T-cell (primary cell): ENCODE measurements at regions not wholly inside any gene's neighbourhood (a gene's known extent, or its start where the extent isn't known, plus 50 kb on each side); places are given as distances from the start of the nearest gene placed in this dataset.

Experiments used
- ATAC-seq, 4 experiments: fragments of 200-7000 bp in 3 of 4; fragments of 150-1000 bp in 1 of 4; cut with Tn5 transposase; replicated peaks in 1 of 4; 1 replicate in 3 of 4; 2 replicates in 1 of 4; pipeline ENCODE4 v1.10.0; 2021; ENCODE audit warnings: moderate library complexity in 3 of 4, mild to moderate bottlenecking in 2 of 4, moderate number of reproducible peaks in 1 of 4
- CTCF ChIA-PET, 2 donors: fragments of 300-600 bp; sonication (Branson Sonifier 250); formaldehyde crosslinking; loops; one replicate each; lab custom pipeline; 2022; ENCODE audit warnings: antibody characterized with exemption in 2 of 2; lab: Charles Lee
- POLR2A ChIA-PET, 2 donors: fragments of 300-600 bp; sonication (Branson Sonifier 250); formaldehyde crosslinking; loops; one replicate each; lab custom pipeline; 2022; ENCODE audit warnings: antibody characterized with exemption in 2 of 2; lab: Charles Lee
- DNase-seq, 35 experiments: peaks; one replicate each; pipeline versions ENCODE4 v3.0.0 to v3.0.0-alpha.2; 2013 to 2023
- H3K27ac ChIP-seq: one replicate; pipeline ENCODE4 v1.5.1; 2013; ENCODE audit warnings: low read length
- H3K27me3 ChIP-seq, 2 experiments: replicated peaks in 1 of 2; 1 replicate in 1 of 2; 2 replicates in 1 of 2; pipeline versions ENCODE4 v1.6.1 to v1.7.0; 2013; ENCODE audit warnings: low read length in 1 of 2, mixed read lengths in 1 of 2; ENCODE audit not compliant: control insufficient read depth in 2 of 2, insufficient read depth in 2 of 2; ENCODE audit errors: extremely low read depth in 1 of 2
- H3K36me3 ChIP-seq, 2 donors: 1 replicate in 1 of 2; 2 replicates in 1 of 2; pipeline versions ENCODE4 v1.6.1 to v1.7.0; 2013; ENCODE audit warnings: low read length in 1 of 2; ENCODE audit not compliant: control insufficient read depth in 2 of 2, insufficient read depth in 1 of 2; ENCODE audit errors: extremely low read depth in 1 of 2
- H3K4me1 ChIP-seq, 2 experiments: 1 replicate in 1 of 2; 2 replicates in 1 of 2; pipeline versions ENCODE4 v1.6.1 to v1.7.0; 2013; ENCODE audit warnings: low read length in 2 of 2, mixed read lengths in 1 of 2; ENCODE audit not compliant: insufficient read depth in 2 of 2, control insufficient read depth in 1 of 2; ENCODE audit errors: extremely low read depth in 1 of 2
- H3K4me3 ChIP-seq, 2 donors: 1 replicate in 1 of 2; 2 replicates in 1 of 2; pipeline versions ENCODE4 v1.5.1 to v1.7.0; 2013; ENCODE audit warnings: mild to moderate bottlenecking in 2 of 2, low read length in 1 of 2, moderate library complexity in 1 of 2; ENCODE audit not compliant: control insufficient read depth in 1 of 2; ENCODE audit errors: extremely low read depth in 1 of 2
- H3K9me3 ChIP-seq: 2 replicates; pipeline ENCODE4 v1.7.0; 2013
- H3K27ac Mint-ChIP-seq, 2 donors: one replicate each; pipeline ENCODE4 v1.8.0; 2020 to 2021; ENCODE audit warnings: mild to moderate bottlenecking in 2 of 2, mixed read lengths in 2 of 2
- H3K27me3 Mint-ChIP-seq, 2 donors: one replicate each; pipeline ENCODE4 v1.8.0; 2021 to 2022; ENCODE audit warnings: mixed read lengths in 2 of 2
- H3K36me3 Mint-ChIP-seq: one replicate; pipeline ENCODE4 v1.8.0; 2021; ENCODE audit warnings: mixed read lengths
- H3K4me1 Mint-ChIP-seq, 3 donors: one replicate each; pipeline ENCODE4 v1.8.0; 2020 to 2022; ENCODE audit warnings: mixed read lengths in 3 of 3, mild to moderate bottlenecking in 1 of 3
- H3K4me3 Mint-ChIP-seq, 3 donors: one replicate each; pipeline ENCODE4 v1.8.0; 2020 to 2022; ENCODE audit warnings: mild to moderate bottlenecking in 3 of 3, mixed read lengths in 3 of 3, moderate library complexity in 3 of 3
- H3K9me3 Mint-ChIP-seq, 3 donors: one replicate each; pipeline ENCODE4 v1.8.0; 2020 to 2022; ENCODE audit warnings: mixed read lengths in 3 of 3
- whole genome bisulfite sequencing: methylation state at CpG from one replicate; pipeline ENCODE4 v1.1.5; 2013; ENCODE audit warnings: missing lambda C conversion rate; ENCODE audit not compliant: insufficient coverage; 5-methylcytosine and 5-hydroxymethylcytosine counted together

GRCh38 chr15:62942428-62942827 is 100.1 kb upstream of the TPM1 start:
- CTCF ChIA-PET, result interaction anchor here in 1 of 2 donors (0.6 kb wide), 1 partner anchor 678 kb away, joined by 4 read pairs; no protein-coding TSS in a partner anchor
- Histone ChIP-seq H3K9me3 (no peaks in the 10 kb centered on the region), H3K4me1 (no peaks in the 10 kb centered on the region), H3K27ac (no peak overlapping the region), H3K27me3 (peaks cover 0 to 20% of the 10 kb centered on the region in 2 experiments), H3K36me3 (no peaks in the 10 kb centered on the region), H3K4me3 (no peak overlapping the region)
- H3K36me3 Mint-ChIP-seq, result no peaks in the 10 kb centered on the region
- H3K27ac Mint-ChIP-seq, result no peak overlapping the region
- 92% methylated on average over 6 of the region's 9 CpGs for WGBS
- no peak overlapping the region for H3K4me3 Mint-ChIP-seq
- H3K4me1 Mint-ChIP-seq, result no peaks in the 10 kb centered on the region
- no peak for DNase-seq
- H3K27me3 Mint-ChIP-seq, result peaks cover 23 to 31% of the 10 kb centered on the region in 2 donors
- no peak for ATAC-seq
- POLR2A ChIA-PET, result no interaction called here
- no peaks in the 10 kb centered on the region for H3K9me3 Mint-ChIP-seq

GRCh38 chr15:62945063-62945462 is 97.5 kb upstream of the TPM1 start:
- H3K27me3 Mint-ChIP-seq, result peaks cover 31 to 41% of the 10 kb centered on the region in 2 donors
- no peaks in the 10 kb centered on the region for H3K36me3 Mint-ChIP-seq

GRCh38 chr15:62945760-62946159 is 96.8 kb upstream of the TPM1 start:
- no peaks in the 10 kb centered on the region for H3K36me3 ChIP-seq
- no peak overlapping the region for H3K27ac Mint-ChIP-seq
- H3K27me3 ChIP-seq, result peaks cover 0 to 34% of the 10 kb centered on the region in 2 experiments
- no peaks in the 10 kb centered on the region for H3K9me3 ChIP-seq
- H3K4me3 Mint-ChIP-seq, result no peak overlapping the region
- no CpG with 5 or more reads among the region's 4 CpGs for WGBS
- H3K9me3 Mint-ChIP-seq, result no peaks in the 10 kb centered on the region
- H3K4me1 Mint-ChIP-seq, result no peaks in the 10 kb centered on the region
- peaks cover 37 to 44% of the 10 kb centered on the region in 2 donors for H3K27me3 Mint-ChIP-seq
- CTCF ChIA-PET, result no interaction called here
- no peak for ATAC-seq
- H3K36me3 Mint-ChIP-seq, result no peaks in the 10 kb centered on the region
- POLR2A ChIA-PET, result no interaction called here
- no peak overlapping the region for H3K27ac ChIP-seq
- DNase-seq, result no peak
- no peak overlapping the region for H3K4me3 ChIP-seq
- no peaks in the 10 kb centered on the region for H3K4me1 ChIP-seq

More at GRCh38 chr15:62945063-62945462, 97.5 kb upstream of the TPM1 start:
- DNase-seq (no peak), ATAC-seq (no peak)
- Mint-ChIP-seq H3K4me1 (no peaks in the 10 kb centered on the region), H3K27ac (no peak overlapping the region), H3K9me3 (no peaks in the 10 kb centered on the region), H3K4me3 (no peak overlapping the region)
- Histone ChIP-seq H3K9me3 (no peaks in the 10 kb centered on the region), H3K27me3 (peaks cover 0 to 27% of the 10 kb centered on the region in 2 experiments), H3K4me1 (no peaks in the 10 kb centered on the region), H3K27ac (no peak overlapping the region), H3K36me3 (no peaks in the 10 kb centered on the region), H3K4me3 (no peak overlapping the region)
- ChIA-PET POLR2A (interaction anchor here in 1 of 2 donors (0.5 kb wide), 1 partner anchor 504 kb away, joined by 3 read pairs; no protein-coding TSS in a partner anchor), CTCF (no interaction called here)
- 86% methylated on average over 2 of the region's 2 CpGs for WGBS

GRCh38 chr15:62946940-62947339 is 95.6 kb upstream of the TPM1 start:
- ChIA-PET POLR2A (interaction anchor here in 1 of 2 donors (0.6 kb wide), 1 partner anchor 53 kb away, joined by 3 read pairs; no protein-coding TSS in a partner anchor), CTCF (no interaction called here)
- no peaks in the 10 kb centered on the region for H3K4me1 ChIP-seq
- no peaks in the 10 kb centered on the region for H3K9me3 ChIP-seq
- 100% methylated on average over 2 of the region's 2 CpGs for WGBS
- Mint-ChIP-seq H3K27ac (no peak overlapping the region), H3K9me3 (no peaks in the 10 kb centered on the region), H3K27me3 (peaks cover 36 to 47% of the 10 kb centered on the region in 2 donors), H3K36me3 (no peaks in the 10 kb centered on the region), H3K4me3 (no peak overlapping the region), H3K4me1 (no peaks in the 10 kb centered on the region)
- DNase-seq (no peak), ATAC-seq (no peak)
- H3K36me3 ChIP-seq, result no peaks in the 10 kb centered on the region
- H3K27me3 ChIP-seq, result peaks cover 3 to 29% of the 10 kb centered on the region in 2 experiments
- no peak overlapping the region for H3K27ac ChIP-seq
- no peak overlapping the region for H3K4me3 ChIP-seq

- no peaks in the 10 kb centered on the region for H3K36me3 Mint-ChIP-seq
- DNase-seq, result no peak
- Histone ChIP-seq H3K9me3 (no peaks in the 10 kb centered on the region), H3K36me3 (no peaks in the 10 kb centered on the region), H3K4me1 (no peaks in the 10 kb centered on the region), H3K27ac (no peak overlapping the region), H3K27me3 (peaks cover 3 to 30% of the 10 kb centered on the region in 2 experiments), H3K4me3 (no peak overlapping the region)
- no peak overlapping the region for H3K4me3 Mint-ChIP-seq
- peaks cover 50 to 57% of the 10 kb centered on the region in 2 donors for H3K27me3 Mint-ChIP-seq
- no peak overlapping the region for H3K27ac Mint-ChIP-seq
- POLR2A ChIA-PET, result no interaction called here
- ATAC-seq, result no peak
- CTCF ChIA-PET, result no interaction called here
- H3K9me3 Mint-ChIP-seq, result no peaks in the 10 kb centered on the region
- H3K4me1 Mint-ChIP-seq, result no peaks in the 10 kb centered on the region
- 86% methylated on average over 5 of the region's 5 CpGs for WGBS
Measured at GRCh38 chr15:62950462-62950931, 92.0 kb upstream of the TPM1 start.

GRCh38 chr15:62951481-62951880 is 91.1 kb upstream of the TPM1 start:
- peaks cover 3 to 30% of the 10 kb centered on the region in 2 experiments for H3K27me3 ChIP-seq
- H3K4me1 ChIP-seq, result no peaks in the 10 kb centered on the region
- POLR2A ChIA-PET, result interaction anchor here in 1 of 2 donors (0.6 kb wide), 1 partner anchor 51 kb away, joined by 3 read pairs; no protein-coding TSS in a partner anchor
- no peak overlapping the region for H3K27ac Mint-ChIP-seq
- H3K36me3 Mint-ChIP-seq, result no peaks in the 10 kb centered on the region
- H3K4me1 Mint-ChIP-seq, result no peaks in the 10 kb centered on the region
- 70% methylated on average over 2 of the region's 5 CpGs for WGBS
- DNase-seq (no peak), ATAC-seq (no peak)
- H3K9me3 Mint-ChIP-seq, result no peaks in the 10 kb centered on the region
- peaks cover 50 to 57% of the 10 kb centered on the region in 2 donors for H3K27me3 Mint-ChIP-seq
- H3K36me3 ChIP-seq, result no peaks in the 10 kb centered on the region
- H3K27ac ChIP-seq, result no peak overlapping the region
- CTCF ChIA-PET, result no interaction called here
- H3K4me3 ChIP-seq, result no peak overlapping the region
- H3K9me3 ChIP-seq, result no peaks in the 10 kb centered on the region
- no peak overlapping the region for H3K4me3 Mint-ChIP-seq
